Neural progenitor cell (in vitro differentiated cells): ENCODE measurements at regions not wholly inside any gene's neighbourhood (a gene's known extent, or its start where the extent isn't known, plus 50 kb on each side); places are given as distances from the start of the nearest gene placed in this dataset.
A peak's percentile ranks its signal among the peaks of the same experiment; 100 is the strongest.
"Not testable (repeated sequence)": the region's sequence is repeated elsewhere in the genome, so short reads cannot be mapped to it uniquely, and the experiment has no call there.

Experiments
- DNase-seq: peaks from one replicate; pipeline ENCODE4 v3.0.0-alpha.2; 2016; ENCODE audit warnings: low spot score
- H2AFZ ChIP-seq: fragments of 200-600 bp; sonication (generic); replicated peaks from 2 replicates; pipeline ENCODE4 v1.6.1; 2016; ENCODE audit warnings: antibody characterized with exemption
- H3F3A ChIP-seq: fragments of 200-600 bp; sonication (generic); 2 replicates; pipeline ENCODE4 v1.6.1; 2016; ENCODE audit warnings: antibody characterized with exemption, low read depth
- H3K27ac ChIP-seq: fragments of 200-600 bp; sonication (generic); 2 replicates; pipeline ENCODE4 v1.5.1; 2016; ENCODE audit warnings: mild to moderate bottlenecking
- H3K27me3 ChIP-seq: fragments of 200-600 bp; sonication (generic); 2 replicates; pipeline ENCODE4 v1.6.1; 2016; ENCODE audit warnings: mild to moderate bottlenecking, moderate library complexity
- H3K36me3 ChIP-seq: fragments of 200-600 bp; sonication (generic); 2 replicates; pipeline ENCODE4 v1.5.1; 2016
- H3K4me1 ChIP-seq: fragments of 200-600 bp; sonication (generic); 2 replicates; pipeline ENCODE4 v1.6.1; 2016; ENCODE audit warnings: mixed run types
- H3K4me2 ChIP-seq: fragments of 200-600 bp; sonication (generic); 2 replicates; pipeline ENCODE4 v1.6.1; 2016
- H3K4me3 ChIP-seq: fragments of 200-600 bp; sonication (generic); 2 replicates; pipeline ENCODE4 v1.5.1; 2016
- H3K79me2 ChIP-seq: fragments of 200-600 bp; sonication (generic); 2 replicates; pipeline ENCODE4 v1.6.1; 2016; ENCODE audit warnings: low read depth
- H3K9ac ChIP-seq: fragments of 200-600 bp; sonication (generic); 2 replicates; pipeline ENCODE4 v1.6.1; 2016
- H3K9me3 ChIP-seq: fragments of 200-600 bp; sonication (generic); 2 replicates; pipeline ENCODE4 v1.5.1; 2016; ENCODE audit warnings: low read depth
- H4K20me1 ChIP-seq: fragments of 200-600 bp; sonication (generic); 2 replicates; pipeline ENCODE4 v1.6.1; 2016; ENCODE audit warnings: low read depth
- H3K27ac Mint-ChIP-seq: 3 replicates; pipeline ENCODE4 v1.8.0; 2021; ENCODE audit warnings: mixed read lengths
- H3K27me3 Mint-ChIP-seq: 2 replicates; pipeline ENCODE4 v1.8.0; 2022; ENCODE audit warnings: low read depth, mild to moderate bottlenecking, inconsistent platforms, moderate library complexity, mixed read lengths; ENCODE audit not compliant: insufficient read depth
- H3K36me3 Mint-ChIP-seq: 3 replicates; pipeline ENCODE4 v1.8.0; 2021; ENCODE audit warnings: mixed read lengths
- H3K4me1 Mint-ChIP-seq: 3 replicates; pipeline ENCODE4 v1.8.0; 2021; ENCODE audit warnings: mixed read lengths
- H3K4me3 Mint-ChIP-seq: 3 replicates; pipeline ENCODE4 v1.8.0; 2021; ENCODE audit warnings: mild to moderate bottlenecking, moderate library complexity, mixed read lengths
- H3K9me3 Mint-ChIP-seq: 3 replicates; pipeline ENCODE4 v1.8.0; 2020; ENCODE audit warnings: mixed read lengths
- CTCF ChIP-seq: fragments of 200-600 bp; sonication (generic); IDR thresholded peaks from 2 replicates; pipeline ENCODE4 v1.5.1; 2017; ENCODE audit warnings: antibody characterized with exemption, mild to moderate bottlenecking

GRCh38 chr3:125840465-125840864 lies 128.5 kb upstream of the ROPN1B start:
- H3K4me3 ChIP-seq, H3K27me3 ChIP-seq, H3K36me3 ChIP-seq, H4K20me1 ChIP-seq, H2AFZ ChIP-seq, H3K79me2 ChIP-seq, H3K9me3 ChIP-seq, DNase-seq, H3K27ac Mint-ChIP-seq, H3K4me3 Mint-ChIP-seq, H3F3A ChIP-seq, H3K9ac ChIP-seq, H3K27me3 Mint-ChIP-seq, H3K4me1 ChIP-seq, H3K27ac ChIP-seq, H3K9me3 Mint-ChIP-seq, H3K4me2 ChIP-seq: not testable (repeated sequence)
- H3K36me3 Mint-ChIP-seq = peaks cover 23% of the 10 kb centered on the region
- peaks cover 23% of the 10 kb centered on the region for H3K4me1 Mint-ChIP-seq

GRCh38 chr3:125847966-125848365 lies 121.0 kb upstream of the ROPN1B start:
- H3F3A ChIP-seq, H3K4me1 Mint-ChIP-seq, H4K20me1 ChIP-seq, H3K4me1 ChIP-seq, H3K4me3 Mint-ChIP-seq, H3K36me3 ChIP-seq, H3K27me3 ChIP-seq, H3K4me3 ChIP-seq, H3K9me3 ChIP-seq, DNase-seq, H2AFZ ChIP-seq, H3K27me3 Mint-ChIP-seq, H3K4me2 ChIP-seq, H3K27ac Mint-ChIP-seq, H3K79me2 ChIP-seq, H3K9ac ChIP-seq, H3K27ac ChIP-seq: not testable (repeated sequence)
- peaks cover 21% of the 10 kb centered on the region for H3K9me3 Mint-ChIP-seq
- peaks cover 24% of the 10 kb centered on the region for H3K36me3 Mint-ChIP-seq

- H4K20me1 ChIP-seq, H3K27me3 ChIP-seq, H3K9me3 ChIP-seq, H3K4me3 ChIP-seq, H3K27ac Mint-ChIP-seq, H3K4me2 ChIP-seq, H3K4me1 Mint-ChIP-seq, H3K4me1 ChIP-seq, H3K4me3 Mint-ChIP-seq, H3K36me3 ChIP-seq, H3K27me3 Mint-ChIP-seq, H3F3A ChIP-seq, H3K27ac ChIP-seq, H3K79me2 ChIP-seq, DNase-seq, H3K9ac ChIP-seq, H2AFZ ChIP-seq: not testable (repeated sequence)
- Mint-ChIP-seq H3K9me3 (peaks cover 22% of the 10 kb centered on the region), H3K36me3 (peaks cover 13% of the 10 kb centered on the region)
These were observed 114.0 kb upstream of the ROPN1B start for GRCh38 chr3:125855006-125855405.

- not testable (repeated sequence) for H3K27me3 ChIP-seq, H3K36me3 ChIP-seq, H3F3A ChIP-seq, H4K20me1 ChIP-seq, H3K79me2 ChIP-seq, H3K4me3 Mint-ChIP-seq, H3K27me3 Mint-ChIP-seq, H3K4me3 ChIP-seq, H3K4me1 ChIP-seq, H3K9me3 ChIP-seq, H3K4me1 Mint-ChIP-seq, DNase-seq, H3K27ac ChIP-seq, H3K9me3 Mint-ChIP-seq, H2AFZ ChIP-seq, H3K9ac ChIP-seq, H3K4me2 ChIP-seq, H3K27ac Mint-ChIP-seq
- peaks cover 15% of the 10 kb centered on the region for H3K36me3 Mint-ChIP-seq
- peak; percentile 23 for TF ChIP-seq CTCF
These were observed 108.4 kb upstream of the ROPN1B start for GRCh38 chr3:125860547-125860946.

- DNase-seq, H3K4me3 ChIP-seq, H3K27ac ChIP-seq, H3K9me3 Mint-ChIP-seq, H3K79me2 ChIP-seq, H3K9me3 ChIP-seq, H3K27ac Mint-ChIP-seq, H3F3A ChIP-seq, H4K20me1 ChIP-seq, H3K4me2 ChIP-seq, H3K9ac ChIP-seq, H3K27me3 ChIP-seq, H2AFZ ChIP-seq, H3K27me3 Mint-ChIP-seq, H3K4me1 Mint-ChIP-seq, H3K4me3 Mint-ChIP-seq, H3K4me1 ChIP-seq, H3K36me3 ChIP-seq: not testable (repeated sequence)
- peaks cover 12% of the 10 kb centered on the region for H3K36me3 Mint-ChIP-seq
These were observed 106.1 kb upstream of the ROPN1B start for GRCh38 chr3:125862841-125863254.

- not testable (repeated sequence) for H3K27me3 ChIP-seq, H3F3A ChIP-seq, H3K36me3 ChIP-seq, H4K20me1 ChIP-seq, H3K9ac ChIP-seq, H3K9me3 ChIP-seq, H3K27ac ChIP-seq, H3K4me2 ChIP-seq, H3K4me3 ChIP-seq, H3K4me1 ChIP-seq, H3K27ac Mint-ChIP-seq, H3K27me3 Mint-ChIP-seq, H3K4me1 Mint-ChIP-seq, DNase-seq, H2AFZ ChIP-seq, H3K9me3 Mint-ChIP-seq, H3K4me3 Mint-ChIP-seq, H3K79me2 ChIP-seq
- H3K36me3 Mint-ChIP-seq = peaks cover 12% of the 10 kb centered on the region
These were observed 104.4 kb upstream of the ROPN1B start for GRCh38 chr3:125864532-125864931.

- not testable (repeated sequence) for H3K4me1 Mint-ChIP-seq
- H3K36me3 Mint-ChIP-seq = peaks cover 38% of the 10 kb centered on the region
These were observed 83.0 kb upstream of the ROPN1B start for GRCh38 chr3:125886006-125886405.

GRCh38 chr3:125899181-125899580 lies 69.8 kb upstream of the ROPN1B start:
- not testable (repeated sequence) for H4K20me1 ChIP-seq, H3K27me3 ChIP-seq, H2AFZ ChIP-seq, H3K36me3 ChIP-seq, H3K9me3 Mint-ChIP-seq, H3K79me2 ChIP-seq, H3K27ac Mint-ChIP-seq, H3K9ac ChIP-seq, H3K4me3 Mint-ChIP-seq, H3K4me3 ChIP-seq, H3K9me3 ChIP-seq, DNase-seq, H3K4me2 ChIP-seq, H3K4me1 ChIP-seq, H3K27me3 Mint-ChIP-seq, H3F3A ChIP-seq, H3K27ac ChIP-seq, H3K4me1 Mint-ChIP-seq
- H3K36me3 Mint-ChIP-seq = peaks cover 26% of the 10 kb centered on the region

More at GRCh38 chr3:125886006-125886405, 83.0 kb upstream of the ROPN1B start:
- H3K4me1 ChIP-seq, H3K4me3 ChIP-seq, H3K4me2 ChIP-seq, H3K27me3 Mint-ChIP-seq, H3K4me3 Mint-ChIP-seq, H3K27ac ChIP-seq, H3K36me3 ChIP-seq, H3K9ac ChIP-seq, H4K20me1 ChIP-seq, DNase-seq, H3K27me3 ChIP-seq, H3K79me2 ChIP-seq, H3K9me3 ChIP-seq, H3K27ac Mint-ChIP-seq, H3F3A ChIP-seq, H2AFZ ChIP-seq: not testable (repeated sequence)
- peaks cover 37% of the 10 kb centered on the region for H3K9me3 Mint-ChIP-seq
